ENCODE measurements at regions not wholly inside any gene's neighbourhood (a gene's known extent, or its start where the extent isn't known, plus 50 kb on each side); places are given as distances from the start of the nearest gene placed in this dataset.

- no TSS peak for BruUV-seq (replicated peaks)
- ChIA-PET CTCF (interaction anchor here (0.9 to 2.8 kb wide), 6 partner anchors 8 to 1848 kb away, joined by 3 to 60 read pairs (median 6); partner anchors contain the start of gene EFNB2), POLR2A (no interaction called here)
- Histone ChIP-seq H3K9ac (replicated peaks; ENCODE audit: extremely low read depth, insufficient read depth, low read length) (no peak overlapping the region), H3K79me2 (ENCODE audit: control insufficient read depth, insufficient read depth, low read length) (no peaks in the 10 kb centered on the region), H3K4me2 (ENCODE audit: insufficient read depth, low read length) (no peak overlapping the region), H3K36me3 (ENCODE audit: control insufficient read depth in 2 of 2, extremely low read depth in 1 of 2, insufficient read depth in 2 of 2, low read length in 2 of 2) (no peaks in the 10 kb centered on the region), H3K4me3 (replicated peaks in 1 of 3; ENCODE audit: insufficient read depth in 1 of 3, low read depth in 1 of 3, low read length in 3 of 3) (no peak overlapping the region), H3K27me3 (ENCODE audit: control insufficient read depth in 2 of 2, insufficient read depth in 2 of 2, low read length in 2 of 2) (peaks cover 25 to 42% of the 10 kb centered on the region in 2 experiments), H3K9me1 (replicated peaks; ENCODE audit: control insufficient read depth, extremely low read depth, insufficient read depth, low read length) (no peaks in the 10 kb centered on the region), H3K27ac (ENCODE audit: insufficient read depth, low read depth, low read length) (no peak overlapping the region), H4K20me1 (replicated peaks; ENCODE audit: control insufficient read depth, extremely low read depth, insufficient read depth, low read length) (no peaks in the 10 kb centered on the region), H3K4me1 (ENCODE audit: control insufficient read depth, extremely low read depth, insufficient read depth, low read length) (peaks cover 9% of the 10 kb centered on the region), H3K9me3 (replicated peaks; ENCODE audit: control insufficient read depth, insufficient read depth, low read length) (no peaks in the 10 kb centered on the region), H2AFZ (ENCODE audit: low read depth, low read length) (no peak overlapping the region)
- dilution Hi-C loops (cut with MboI; ENCODE audit: extremely low pct_ligation_motif_present, low sequenced_read_pairs) (no loop called here), intact Hi-C loops (cut with micrococcal nuclease) (loop anchor here (2.0 to 5.0 kb wide), 2 partner anchors 503 to 540 kb away; no protein-coding TSS in a partner anchor)
- no peak for DNase-seq (ENCODE audit: low read depth, low spot score)
- TF ChIP-seq JUN (IDR thresholded peaks at IDR 0.05; ENCODE audit: borderline replicate concordance, insufficient read depth, insufficient read length, low read depth): no peak
- no peak for FAIRE-seq
Measured at GRCh38 chr13:106621833-106622232, 53.9 kb upstream of the ARGLU1 start.

DNA sequence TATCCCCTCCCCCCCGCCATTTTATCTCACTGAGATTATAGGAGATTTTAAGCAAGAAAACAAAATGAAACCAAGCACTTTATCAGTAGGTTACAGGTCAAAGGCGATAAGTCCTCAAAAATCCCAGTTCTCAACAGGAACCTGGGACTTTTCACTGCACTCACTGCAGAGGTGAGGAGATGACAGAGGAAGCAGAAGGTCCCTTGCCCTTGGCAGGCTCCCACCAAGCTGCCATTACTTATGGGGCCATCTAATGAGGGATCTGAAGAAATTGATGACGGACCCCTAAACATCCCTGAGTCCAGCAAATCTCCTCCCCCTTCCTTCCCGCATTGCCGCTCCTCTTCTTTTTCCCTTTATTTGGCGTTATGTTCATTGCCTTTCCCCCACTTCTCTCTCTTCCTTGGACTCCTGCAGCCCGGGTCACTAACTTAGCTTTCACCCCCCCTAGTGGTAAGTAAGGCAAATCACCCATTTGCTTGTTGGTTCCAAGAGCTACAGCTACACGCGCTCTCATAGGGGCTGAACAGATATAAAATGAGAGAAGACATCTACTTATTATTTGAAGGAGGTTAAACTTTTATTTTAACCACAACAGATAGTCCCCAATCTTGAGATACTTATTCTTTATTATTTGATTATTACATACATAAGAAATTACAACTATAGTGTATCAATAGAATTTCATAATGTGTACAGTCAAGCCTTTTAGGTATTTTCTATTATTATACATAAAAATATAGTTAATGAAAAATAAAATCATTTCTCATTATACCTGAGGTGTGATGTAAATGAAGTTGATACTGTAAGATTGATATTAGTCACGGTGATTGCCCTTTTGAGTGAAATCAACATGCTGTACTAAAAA, 52.0 kb upstream of the ARGLU1 start:
- Histone ChIP-seq H3K79me2 (ENCODE audit: control insufficient read depth, insufficient read depth, low read length) (no peaks in the 10 kb centered on the region), H3K27me3 (ENCODE audit: control insufficient read depth in 2 of 2, insufficient read depth in 2 of 2, low read length in 2 of 2) (peaks cover 18 to 31% of the 10 kb centered on the region in 2 experiments), H3K27ac (ENCODE audit: insufficient read depth, low read depth, low read length) (no peak overlapping the region), H3K4me1 (ENCODE audit: control insufficient read depth, extremely low read depth, insufficient read depth, low read length) (peaks cover 9% of the 10 kb centered on the region), H3K9ac (replicated peaks; ENCODE audit: extremely low read depth, insufficient read depth, low read length) (no peak overlapping the region), H3K4me3 (replicated peaks in 1 of 3; ENCODE audit: insufficient read depth in 1 of 3, low read depth in 1 of 3, low read length in 3 of 3) (no peak overlapping the region), H3K9me3 (replicated peaks; ENCODE audit: control insufficient read depth, insufficient read depth, low read length) (no peaks in the 10 kb centered on the region), H3K36me3 (ENCODE audit: control insufficient read depth in 2 of 2, extremely low read depth in 1 of 2, insufficient read depth in 2 of 2, low read length in 2 of 2) (no peaks in the 10 kb centered on the region), H3K9me1 (replicated peaks; ENCODE audit: control insufficient read depth, extremely low read depth, insufficient read depth, low read length) (no peaks in the 10 kb centered on the region), H3K4me2 (ENCODE audit: insufficient read depth, low read length) (no peak overlapping the region), H2AFZ (ENCODE audit: low read depth, low read length) (no peak overlapping the region), H4K20me1 (replicated peaks; ENCODE audit: control insufficient read depth, extremely low read depth, insufficient read depth, low read length) (no peaks in the 10 kb centered on the region)
- intact Hi-C loops (cut with micrococcal nuclease) (loop anchor here (1.0 to 5.0 kb wide), 5 partner anchors 52 to 538 kb away; partner anchors contain the start of gene ARGLU1), dilution Hi-C loops (cut with MboI; ENCODE audit: extremely low pct_ligation_motif_present, low sequenced_read_pairs) (no loop called here)
- TF ChIP-seq, protein P1, sequence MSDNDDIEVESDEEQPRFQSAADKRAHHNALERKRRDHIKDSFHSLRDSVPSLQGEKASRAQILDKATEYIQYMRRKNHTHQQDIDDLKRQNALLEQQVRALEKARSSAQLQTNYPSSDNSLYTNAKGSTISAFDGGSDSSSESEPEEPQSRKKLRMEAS (IDR thresholded peaks at IDR 0.05; ENCODE audit: insufficient read depth, insufficient read length): no peak
- no peak for TF ChIP-seq GATA2 (IDR thresholded peaks at IDR 0.05; ENCODE audit: insufficient read depth, insufficient read length, low read depth, low read length)
- peak; percentile 51 for TF ChIP-seq EZH2 (IDR thresholded peaks at IDR 0.05; ENCODE audit: borderline replicate concordance, low read depth, low read length, severe bottlenecking)
- TF ChIP-seq, protein P2, sequence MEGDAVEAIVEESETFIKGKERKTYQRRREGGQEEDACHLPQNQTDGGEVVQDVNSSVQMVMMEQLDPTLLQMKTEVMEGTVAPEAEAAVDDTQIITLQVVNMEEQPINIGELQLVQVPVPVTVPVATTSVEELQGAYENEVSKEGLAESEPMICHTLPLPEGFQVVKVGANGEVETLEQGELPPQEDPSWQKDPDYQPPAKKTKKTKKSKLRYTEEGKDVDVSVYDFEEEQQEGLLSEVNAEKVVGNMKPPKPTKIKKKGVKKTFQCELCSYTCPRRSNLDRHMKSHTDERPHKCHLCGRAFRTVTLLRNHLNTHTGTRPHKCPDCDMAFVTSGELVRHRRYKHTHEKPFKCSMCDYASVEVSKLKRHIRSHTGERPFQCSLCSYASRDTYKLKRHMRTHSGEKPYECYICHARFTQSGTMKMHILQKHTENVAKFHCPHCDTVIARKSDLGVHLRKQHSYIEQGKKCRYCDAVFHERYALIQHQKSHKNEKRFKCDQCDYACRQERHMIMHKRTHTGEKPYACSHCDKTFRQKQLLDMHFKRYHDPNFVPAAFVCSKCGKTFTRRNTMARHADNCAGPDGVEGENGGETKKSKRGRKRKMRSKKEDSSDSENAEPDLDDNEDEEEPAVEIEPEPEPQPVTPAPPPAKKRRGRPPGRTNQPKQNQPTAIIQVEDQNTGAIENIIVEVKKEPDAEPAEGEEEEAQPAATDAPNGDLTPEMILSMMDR (IDR thresholded peaks at IDR 0.05; ENCODE audit: extremely low read depth in 1 of 2, insufficient read depth in 1 of 2, low read depth in 1 of 2, low read length in 2 of 2): peak; percentile 79 to 80
- TF ChIP-seq JUN (IDR thresholded peaks at IDR 0.05; ENCODE audit: borderline replicate concordance, insufficient read depth, insufficient read length, low read depth): no peak
- TF ChIP-seq FOS (IDR thresholded peaks at IDR 0.05; ENCODE audit: borderline replicate concordance, insufficient read depth, low read length): no peak
- CTCF ChIA-PET: interaction anchor here (0.6 to 2.8 kb wide), 29 partner anchors 10 to 1846 kb away, joined by 3 to 60 read pairs (median 5); partner anchors contain the start of genes ARGLU1 and EFNB2
- DNase-seq (ENCODE audit: low read depth, low spot score) (peak; percentile 61), FAIRE-seq (peak; percentile 92)
- POLR2A ChIA-PET: no interaction called here
- no TSS peak for BruUV-seq (replicated peaks)
